HepG2 (cell line): ENCODE measurements at regions not wholly inside any gene's neighbourhood (a gene's known extent, or its start where the extent isn't known, plus 50 kb on each side); places are given as distances from the start of the nearest gene placed in this dataset.
A peak's percentile ranks its signal among the peaks of the same experiment; 100 is the strongest.

Experiments
- ATF4 ChIP-seq, 2 experiments: fragments of 450-650 bp in 1 of 2; sonication (generic) in 1 of 2; formaldehyde crosslinking; IDR thresholded peaks; 2 replicates each; pipeline versions ENCODE4 v1.5.0 to v1.8.0; 2020 to 2022; ENCODE audit warnings: mild to moderate bottlenecking in 1 of 2, missing genetic modification reagents in 1 of 2
- CREM ChIP-seq, 2 experiments: sonication (generic) in 1 of 2; formaldehyde crosslinking in 1 of 2; IDR thresholded peaks; 2 replicates each; pipeline versions ENCODE4 v1.4.0 to v1.6.1; 2016 to 2020; ENCODE audit warnings: antibody characterized with exemption in 1 of 2, mild to moderate bottlenecking in 1 of 2, missing genetic modification reagents in 1 of 2
- ETS1 ChIP-seq: sonication (generic); formaldehyde crosslinking; IDR thresholded peaks from 2 replicates; pipeline ENCODE4 v1.4.0; 2020; ENCODE audit warnings: missing genetic modification reagents
- HOXA5 ChIP-seq: sonication (generic); formaldehyde crosslinking; IDR thresholded peaks from 2 replicates; pipeline ENCODE4 v1.4.0; 2020; ENCODE audit warnings: missing genetic modification reagents
- KLF13 ChIP-seq: sonication (generic); formaldehyde crosslinking; IDR thresholded peaks from 2 replicates; pipeline ENCODE4 v1.4.0; 2020; ENCODE audit warnings: mild to moderate bottlenecking, missing genetic modification reagents
- KMT2B ChIP-seq: IDR thresholded peaks from 2 replicates; pipeline ENCODE4 v1.6.1; 2016; ENCODE audit warnings: missing genetic modification reagents, missing compliant biosample characterization
- MEIS1 ChIP-seq: sonication (generic); formaldehyde crosslinking; IDR thresholded peaks from 2 replicates; pipeline ENCODE4 v1.9.0; 2021; ENCODE audit warnings: mild to moderate bottlenecking, missing genetic modification reagents, moderate library complexity, borderline replicate concordance
- NPAS2 ChIP-seq: sonication (generic); formaldehyde crosslinking; IDR thresholded peaks from 2 replicates; pipeline ENCODE4 v1.8.0; 2022; ENCODE audit warnings: mild to moderate bottlenecking, missing genetic modification reagents, borderline replicate concordance
- PRDM4 ChIP-seq: sonication (generic); formaldehyde crosslinking; IDR thresholded peaks from 2 replicates; pipeline ENCODE4 v1.9.0; 2021; ENCODE audit warnings: missing genetic modification reagents, borderline replicate concordance
- SKI ChIP-seq: fragments of 450-650 bp; IDR thresholded peaks from one replicate; pipeline ENCODE4 v1.6.1; 2018; ENCODE audit warnings: mild to moderate bottlenecking; ENCODE audit not compliant: partially characterized antibody
- ZBTB42 ChIP-seq: sonication (generic); formaldehyde crosslinking; IDR thresholded peaks from 2 replicates; pipeline ENCODE4 v1.5.0; 2020; ENCODE audit warnings: mild to moderate bottlenecking, missing genetic modification reagents
- ZNF24 ChIP-seq: fragments of 450-650 bp; IDR thresholded peaks from 2 replicates; pipeline ENCODE4 v1.6.1; 2017; ENCODE audit warnings: antibody characterized with exemption, mild to moderate bottlenecking
- ZNF451 ChIP-seq: sonication (generic); formaldehyde crosslinking; IDR thresholded peaks from 2 replicates; pipeline ENCODE4 v1.5.0; 2020; ENCODE audit warnings: mild to moderate bottlenecking, missing genetic modification reagents
- ZSCAN9 ChIP-seq: IDR thresholded peaks from 2 replicates; pipeline ENCODE4 v1.6.1; 2016; ENCODE audit warnings: borderline replicate concordance
- TF ChIP-seq, protein P1 (sequence below): IDR thresholded peaks from 2 replicates; pipeline ENCODE4 v1.6.1; 2016
- TF ChIP-seq, protein P2 (sequence below): sonication (generic); formaldehyde crosslinking; IDR thresholded peaks from 2 replicates; pipeline ENCODE4 v1.5.1; 2020; ENCODE audit warnings: missing genetic modification reagents, mild to moderate bottlenecking, borderline replicate concordance
- TF ChIP-seq, protein P3 (sequence below): sonication (generic); formaldehyde crosslinking; IDR thresholded peaks from 2 replicates; pipeline ENCODE4 v1.4.0; 2020; ENCODE audit warnings: missing genetic modification reagents

GRCh38 chr3:188003188-188004171, 150.5 kb upstream of the LPP start (continued):
- no peak for TF ChIP-seq PRDM4 (CRISPR knock-in tag)
- 0 out of 2 replicates have a peak, but pooled peaks have one; percentile 18 for TF ChIP-seq ZNF24
- no peak for TF ChIP-seq NPAS2 (CRISPR knock-in tag)
- TF ChIP-seq HOXA5 (CRISPR knock-in tag) = no peak
- TF ChIP-seq ZNF451 (CRISPR knock-in tag) = no peak
- peak; percentile 35; the same call in 1 of the 2 replicates for TF ChIP-seq MEIS1 (CRISPR knock-in tag)
- peak; percentile 66 for TF ChIP-seq CREM (IDR thresholded peaks at IDR 0.05)
- no peak for TF ChIP-seq CREM (CRISPR knock-in tag; IDR thresholded peaks at IDR 0.05)
- TF ChIP-seq, protein P1, sequence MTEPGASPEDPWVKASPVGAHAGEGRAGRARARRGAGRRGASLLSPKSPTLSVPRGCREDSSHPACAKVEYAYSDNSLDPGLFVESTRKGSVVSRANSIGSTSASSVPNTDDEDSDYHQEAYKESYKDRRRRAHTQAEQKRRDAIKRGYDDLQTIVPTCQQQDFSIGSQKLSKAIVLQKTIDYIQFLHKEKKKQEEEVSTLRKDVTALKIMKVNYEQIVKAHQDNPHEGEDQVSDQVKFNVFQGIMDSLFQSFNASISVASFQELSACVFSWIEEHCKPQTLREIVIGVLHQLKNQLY (CRISPR knock-in tag) = peak; percentile 45; the same call in 1 of the 2 replicates
- TF ChIP-seq SKI = peak; percentile 32
- TF ChIP-seq KMT2B (CRISPR knock-in tag) = peak; percentile 22; the same call in 1 of the 2 replicates
- TF ChIP-seq, protein P2, sequence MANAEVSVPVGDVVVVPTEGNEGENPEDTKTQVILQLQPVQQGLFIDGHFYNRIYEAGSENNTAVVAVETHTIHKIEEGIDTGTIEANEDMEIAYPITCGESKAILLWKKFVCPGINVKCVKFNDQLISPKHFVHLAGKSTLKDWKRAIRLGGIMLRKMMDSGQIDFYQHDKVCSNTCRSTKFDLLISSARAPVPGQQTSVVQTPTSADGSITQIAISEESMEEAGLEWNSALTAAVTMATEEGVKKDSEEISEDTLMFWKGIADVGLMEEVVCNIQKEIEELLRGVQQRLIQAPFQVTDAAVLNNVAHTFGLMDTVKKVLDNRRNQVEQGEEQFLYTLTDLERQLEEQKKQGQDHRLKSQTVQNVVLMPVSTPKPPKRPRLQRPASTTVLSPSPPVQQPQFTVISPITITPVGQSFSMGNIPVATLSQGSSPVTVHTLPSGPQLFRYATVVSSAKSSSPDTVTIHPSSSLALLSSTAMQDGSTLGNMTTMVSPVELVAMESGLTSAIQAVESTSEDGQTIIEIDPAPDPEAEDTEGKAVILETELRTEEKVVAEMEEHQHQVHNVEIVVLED (CRISPR knock-in tag) = peak; percentile 29; the same call in 1 of the 2 replicates
- no peak for TF ChIP-seq ZBTB42 (CRISPR knock-in tag)
- TF ChIP-seq KLF13 (CRISPR knock-in tag) = no peak
- TF ChIP-seq ZSCAN9 (CRISPR knock-in tag) = 0 out of 2 replicates have a peak, but pooled peaks have one; percentile 20
- TF ChIP-seq, protein P3, sequence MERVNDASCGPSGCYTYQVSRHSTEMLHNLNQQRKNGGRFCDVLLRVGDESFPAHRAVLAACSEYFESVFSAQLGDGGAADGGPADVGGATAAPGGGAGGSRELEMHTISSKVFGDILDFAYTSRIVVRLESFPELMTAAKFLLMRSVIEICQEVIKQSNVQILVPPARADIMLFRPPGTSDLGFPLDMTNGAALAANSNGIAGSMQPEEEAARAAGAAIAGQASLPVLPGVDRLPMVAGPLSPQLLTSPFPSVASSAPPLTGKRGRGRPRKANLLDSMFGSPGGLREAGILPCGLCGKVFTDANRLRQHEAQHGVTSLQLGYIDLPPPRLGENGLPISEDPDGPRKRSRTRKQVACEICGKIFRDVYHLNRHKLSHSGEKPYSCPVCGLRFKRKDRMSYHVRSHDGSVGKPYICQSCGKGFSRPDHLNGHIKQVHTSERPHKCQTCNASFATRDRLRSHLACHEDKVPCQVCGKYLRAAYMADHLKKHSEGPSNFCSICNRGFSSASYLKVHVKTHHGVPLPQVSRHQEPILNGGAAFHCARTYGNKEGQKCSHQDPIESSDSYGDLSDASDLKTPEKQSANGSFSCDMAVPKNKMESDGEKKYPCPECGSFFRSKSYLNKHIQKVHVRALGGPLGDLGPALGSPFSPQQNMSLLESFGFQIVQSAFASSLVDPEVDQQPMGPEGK (CRISPR knock-in tag) = peak; percentile 60
- TF ChIP-seq ATF4 (CRISPR knock-in tag; IDR thresholded peaks at IDR 0.05) = no peak
- TF ChIP-seq ETS1 (CRISPR knock-in tag) = no peak
